SH-SY5Y (cell line): ENCODE measurements at regions not wholly inside any gene's neighbourhood (a gene's known extent, or its start where the extent isn't known, plus 50 kb on each side); places are given as distances from the start of the nearest gene placed in this dataset.

ENCODE experiments used
- GATA2 ChIP-seq: IDR thresholded peaks from 2 replicates; pipeline ENCODE4 v1.6.1; 2011; ENCODE audit warnings: mild to moderate bottlenecking, low read depth, low read length
- GATA3 ChIP-seq: IDR thresholded peaks from 2 replicates; pipeline ENCODE4 v1.6.1; 2011; ENCODE audit warnings: low read depth, mild to moderate bottlenecking, low read length, moderate library complexity

- TF ChIP-seq GATA2 (no peak), GATA3 (no peak)
These were observed 308.9 kb downstream of the TLE4 start for GRCh38 chr9:79880626-79881025.
